PC-9 (cell line): ENCODE measurements at regions not wholly inside any gene's neighbourhood (a gene's known extent, or its start where the extent isn't known, plus 50 kb on each side); places are given as distances from the start of the nearest gene placed in this dataset.

Experiments
- CTCF ChIP-seq: fragments of 200-600 bp; sonication (generic); conservative IDR thresholded peaks from 2 replicates; pipeline ENCODE4 v1.6.1; 2017; ENCODE audit warnings: mixed run types, antibody characterized with exemption, mild to moderate bottlenecking, moderate library complexity
- EZH2 ChIP-seq: fragments of 200-600 bp; sonication (generic); IDR thresholded peaks from 2 replicates; pipeline ENCODE4 v1.8.0; 2017; ENCODE audit warnings: antibody characterized with exemption, low read depth

- TF ChIP-seq CTCF: no peak
- TF ChIP-seq EZH2: no peak
These were observed 720.9 kb upstream of the TBX3 start for GRCh38 chr12:115404761-115405470.
